ENCODE measurements at regions not wholly inside any gene's neighbourhood (a gene's known extent, or its start where the extent isn't known, plus 50 kb on each side); places are given as distances from the start of the nearest gene placed in this dataset.

GRCh38 chr14:21917699-21918436, 244.2 kb upstream of the OR4E1 start:
- TF ChIP-seq POLR2A (IDR thresholded peaks at IDR 0.05; ENCODE audit: low read depth, low read length) (no peak), PAX5 (IDR thresholded peaks at IDR 0.05; ENCODE audit: insufficient read depth, low read length, severe bottlenecking) (no peak), POLR2AphosphoS5 (IDR thresholded peaks at IDR 0.05; ENCODE audit: low read depth, low read length) (no peak)
